Left hindlimb (tissue), 1 donor: ENCODE measurements at regions not wholly inside any gene's neighbourhood (a gene's known extent, or its start where the extent isn't known, plus 50 kb on each side); places are given as distances from the start of the nearest gene placed in this dataset.
"Not testable (repeated sequence)": the region's sequence is repeated elsewhere in the genome, so short reads cannot be mapped to it uniquely, and the experiment has no call there.

Source experiments
- DNase-seq: peaks from one replicate; pipeline ENCODE4 v3.0.0-alpha.2; 2018

- no peak for DNase-seq
Observed at GRCh38 chr1:207243442-207244408, 77.8 kb upstream of the CD55 start.

GRCh38 chr1:207244409-207244801, 77.1 kb upstream of the CD55 start:
- DNase-seq: no peak

GRCh38 chr1:207245124-207245523, 76.4 kb upstream of the CD55 start:
- no peak for DNase-seq

- DNase-seq: no peak
Observed at GRCh38 chr1:207248544-207249198, 72.8 kb upstream of the CD55 start.

- no peak for DNase-seq
Observed at GRCh38 chr1:207250431-207250830, 71.0 kb upstream of the CD55 start.

GRCh38 chr1:207251066-207251465, 70.4 kb upstream of the CD55 start:
- DNase-seq: no peak

GRCh38 chr1:207256869-207257268, 64.6 kb upstream of the CD55 start:
- no peak for DNase-seq

GRCh38 chr1:207259391-207259790, 62.1 kb upstream of the CD55 start:
- DNase-seq: no peak

GRCh38 chr1:207261971-207262370, 59.5 kb upstream of the CD55 start:
- DNase-seq: no peak

GRCh38 chr1:207262891-207263290, 58.6 kb upstream of the CD55 start:
- DNase-seq: not testable (repeated sequence)

- no peak for DNase-seq
Observed at GRCh38 chr1:207264663-207265252, 56.7 kb upstream of the CD55 start.

GRCh38 chr1:207268337-207268736, 53.1 kb upstream of the CD55 start:
- DNase-seq: no peak

- no peak for DNase-seq
Observed at GRCh38 chr1:207268753-207269511, 52.5 kb upstream of the CD55 start.
